B cell (primary cell): ENCODE measurements at regions not wholly inside any gene's neighbourhood (a gene's known extent, or its start where the extent isn't known, plus 50 kb on each side); places are given as distances from the start of the nearest gene placed in this dataset.

Experiments
- ATAC-seq: fragments of 200-7000 bp; cut with Tn5 transposase; one replicate; pipeline ENCODE4 v1.10.0; 2021; ENCODE audit warnings: low read depth, mild to moderate bottlenecking, moderate number of reproducible peaks, moderate library complexity
- CTCF ChIA-PET: fragments of 350-600 bp; sonication (Branson Sonifier 250); formaldehyde crosslinking; loops from one replicate; lab custom pipeline; 2021; ENCODE audit warnings: antibody characterized with exemption, inconsistent platforms; lab: Charles Lee
- POLR2A ChIA-PET: fragments of 350-600 bp; sonication (Branson Sonifier 250); formaldehyde crosslinking; loops from one replicate; lab custom pipeline; 2021; ENCODE audit warnings: antibody characterized with exemption; lab: Charles Lee
- DNase-seq: peaks from one replicate; pipeline ENCODE4 v3.0.0; 2013
- H2AFZ ChIP-seq: 2 replicates; pipeline ENCODE4 v1.6.1; 2012; ENCODE audit warnings: mild to moderate bottlenecking, low read depth, low read length; ENCODE audit not compliant: insufficient read depth, poor library complexity, severe bottlenecking
- H3K27ac ChIP-seq, 2 donors: 1 replicate in 1 of 2; 2 replicates in 1 of 2; pipeline ENCODE4 v1.5.1; 2012 to 2013; ENCODE audit warnings: low read length in 2 of 2, mild to moderate bottlenecking in 2 of 2, moderate library complexity in 1 of 2
- H3K27me3 ChIP-seq, 4 experiments: fragments of 200-600 bp in 1 of 4; sonication (generic) in 1 of 4; replicated peaks in 1 of 4; 1 replicate in 2 of 4; 2 replicates in 2 of 4; pipeline versions ENCODE4 v1.6.1 to v1.7.0; 2013 to 2016; ENCODE audit warnings: low read length in 3 of 4, mild to moderate bottlenecking in 2 of 4, mixed read lengths in 1 of 4, moderate library complexity in 1 of 4; ENCODE audit not compliant: insufficient read depth in 4 of 4, control insufficient read depth in 3 of 4; ENCODE audit errors: control extremely low read depth in 1 of 4
- H3K36me3 ChIP-seq, 2 experiments: replicated peaks in 1 of 2; 1 replicate in 1 of 2; 2 replicates in 1 of 2; pipeline versions ENCODE4 v1.6.1 to v1.7.1; 2013; ENCODE audit warnings: low read length in 1 of 2; ENCODE audit not compliant: insufficient read depth in 2 of 2, control insufficient read depth in 1 of 2; ENCODE audit errors: control extremely low read depth in 1 of 2, extremely low read depth in 1 of 2
- H3K4me1 ChIP-seq, 2 donors: fragments of 200-600 bp in 1 of 2; sonication (generic) in 1 of 2; 1 replicate in 1 of 2; 2 replicates in 1 of 2; pipeline versions ENCODE4 v1.5.1 to v1.6.1; 2013 to 2017; ENCODE audit warnings: low read length in 2 of 2; ENCODE audit not compliant: control insufficient read depth in 2 of 2, insufficient read depth in 2 of 2
- H3K4me2 ChIP-seq: replicated peaks from 2 replicates; pipeline ENCODE3; 2012; ENCODE audit warnings: mild to moderate bottlenecking, low read depth, low read length; ENCODE audit not compliant: poor library complexity, severe bottlenecking
- H3K4me3 ChIP-seq, 5 experiments: fragments of 200-600 bp in 1 of 5; sonication (generic) in 1 of 5; 1 replicate in 3 of 5; 2 replicates in 2 of 5; pipeline versions ENCODE4 v1.5.1 to v1.7.0; 2011 to 2016; ENCODE audit warnings: low read length in 4 of 5, mild to moderate bottlenecking in 4 of 5, low read depth in 2 of 5, control low read depth in 1 of 5, moderate library complexity in 1 of 5; ENCODE audit not compliant: insufficient read depth in 1 of 5; ENCODE audit errors: control extremely low read depth in 1 of 5, extremely low read depth in 1 of 5
- H3K79me2 ChIP-seq: fragments of 200-600 bp; sonication (generic); one replicate; pipeline ENCODE4 v1.6.0; 2016; ENCODE audit warnings: low read length; ENCODE audit not compliant: control insufficient read depth, insufficient read depth
- H3K9ac ChIP-seq: fragments of 200-600 bp; sonication (generic); 2 replicates; pipeline ENCODE4 v1.6.1; 2017; ENCODE audit warnings: mild to moderate bottlenecking, low read length, moderate library complexity
- H3K9me3 ChIP-seq, 3 donors: one replicate each; pipeline versions ENCODE4 v1.6.1 to v1.7.1; 2013; ENCODE audit warnings: low read length in 2 of 3; ENCODE audit not compliant: control insufficient read depth in 2 of 3, insufficient read depth in 1 of 3; ENCODE audit errors: control extremely low read depth in 1 of 3
- H4K20me1 ChIP-seq: 2 replicates; pipeline ENCODE4 v1.6.0; 2012; ENCODE audit warnings: mild to moderate bottlenecking, low read length; ENCODE audit not compliant: insufficient read depth, control insufficient read depth, poor library complexity, severe bottlenecking
- H3K27ac Mint-ChIP-seq: one replicate; pipeline ENCODE4 v1.8.0; 2021; ENCODE audit warnings: mixed read lengths
- H3K27me3 Mint-ChIP-seq: one replicate; pipeline ENCODE4 v1.8.0; 2021; ENCODE audit warnings: mixed read lengths
- H3K4me1 Mint-ChIP-seq: one replicate; pipeline ENCODE4 v1.8.0; 2021; ENCODE audit warnings: mixed read lengths
- H3K4me3 Mint-ChIP-seq: one replicate; pipeline ENCODE4 v1.8.0; 2021; ENCODE audit warnings: mixed read lengths
- H3K9me3 Mint-ChIP-seq: one replicate; pipeline ENCODE4 v1.8.0; 2022; ENCODE audit warnings: mixed read lengths; ENCODE audit not compliant: insufficient read depth
- EZH2 ChIP-seq: IDR thresholded peaks from 2 replicates; pipeline ENCODE4 v1.6.1; 2012; ENCODE audit warnings: borderline replicate concordance, low read depth, mild to moderate bottlenecking, moderate library complexity, low read length; ENCODE audit not compliant: insufficient read depth, poor library complexity, severe bottlenecking
- WGBS: methylation state at CpG from one replicate; pipeline ENCODE4 v1.1.5; 2013; ENCODE audit warnings: missing lambda C conversion rate; ENCODE audit not compliant: insufficient coverage; 5-methylcytosine and 5-hydroxymethylcytosine counted together
- intact Hi-C: fragments of 100-400 bp; cut with micrococcal nuclease; formaldehyde crosslinking; loops from one replicate; pipeline ENCODE4 v1.10.0; 2022
- TF ChIP-seq, protein P1 (sequence below): fragments of 200-600 bp; IDR thresholded peaks from one replicate; pipeline ENCODE4 v1.8.0; 2022; ENCODE audit warnings: antibody characterized with exemption, mild to moderate bottlenecking

- TF ChIP-seq, protein P1, sequence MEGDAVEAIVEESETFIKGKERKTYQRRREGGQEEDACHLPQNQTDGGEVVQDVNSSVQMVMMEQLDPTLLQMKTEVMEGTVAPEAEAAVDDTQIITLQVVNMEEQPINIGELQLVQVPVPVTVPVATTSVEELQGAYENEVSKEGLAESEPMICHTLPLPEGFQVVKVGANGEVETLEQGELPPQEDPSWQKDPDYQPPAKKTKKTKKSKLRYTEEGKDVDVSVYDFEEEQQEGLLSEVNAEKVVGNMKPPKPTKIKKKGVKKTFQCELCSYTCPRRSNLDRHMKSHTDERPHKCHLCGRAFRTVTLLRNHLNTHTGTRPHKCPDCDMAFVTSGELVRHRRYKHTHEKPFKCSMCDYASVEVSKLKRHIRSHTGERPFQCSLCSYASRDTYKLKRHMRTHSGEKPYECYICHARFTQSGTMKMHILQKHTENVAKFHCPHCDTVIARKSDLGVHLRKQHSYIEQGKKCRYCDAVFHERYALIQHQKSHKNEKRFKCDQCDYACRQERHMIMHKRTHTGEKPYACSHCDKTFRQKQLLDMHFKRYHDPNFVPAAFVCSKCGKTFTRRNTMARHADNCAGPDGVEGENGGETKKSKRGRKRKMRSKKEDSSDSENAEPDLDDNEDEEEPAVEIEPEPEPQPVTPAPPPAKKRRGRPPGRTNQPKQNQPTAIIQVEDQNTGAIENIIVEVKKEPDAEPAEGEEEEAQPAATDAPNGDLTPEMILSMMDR: no peak
- no peak for TF ChIP-seq EZH2
- Histone ChIP-seq H4K20me1 (no peaks in the 10 kb centered on the region), H3K4me2 (no peak overlapping the region), H3K4me1 (no peaks in the 10 kb centered on the region), H2AFZ (no peak overlapping the region), H3K9me3 (peaks cover 0 to 3% (median 0%) of the 10 kb centered on the region in 3 donors), H3K27me3 (peaks cover 0 to 3% (median 0%) of the 10 kb centered on the region in 4 experiments), H3K9ac (no peak overlapping the region), H3K36me3 (no peaks in the 10 kb centered on the region), H3K4me3 (no peak overlapping the region), H3K79me2 (no peaks in the 10 kb centered on the region), H3K27ac (no peak overlapping the region)
- H3K4me3 Mint-ChIP-seq: no peak overlapping the region
- intact Hi-C loops: no loop called here
- ChIA-PET POLR2A (no interaction called here), CTCF (no interaction called here)
- H3K27ac Mint-ChIP-seq: no peak overlapping the region
- WGBS: no CpG with 5 or more reads among the region's 2 CpGs
- DNase-seq: no peak
- H3K27me3 Mint-ChIP-seq: peaks cover 20% of the 10 kb centered on the region
- no peak for ATAC-seq
- H3K4me1 Mint-ChIP-seq: no peaks in the 10 kb centered on the region
- H3K9me3 Mint-ChIP-seq: no peaks in the 10 kb centered on the region
Measured at GRCh38 chr5:109945723-109946480, 256.2 kb downstream of the MAN2A1 start.

DNA sequence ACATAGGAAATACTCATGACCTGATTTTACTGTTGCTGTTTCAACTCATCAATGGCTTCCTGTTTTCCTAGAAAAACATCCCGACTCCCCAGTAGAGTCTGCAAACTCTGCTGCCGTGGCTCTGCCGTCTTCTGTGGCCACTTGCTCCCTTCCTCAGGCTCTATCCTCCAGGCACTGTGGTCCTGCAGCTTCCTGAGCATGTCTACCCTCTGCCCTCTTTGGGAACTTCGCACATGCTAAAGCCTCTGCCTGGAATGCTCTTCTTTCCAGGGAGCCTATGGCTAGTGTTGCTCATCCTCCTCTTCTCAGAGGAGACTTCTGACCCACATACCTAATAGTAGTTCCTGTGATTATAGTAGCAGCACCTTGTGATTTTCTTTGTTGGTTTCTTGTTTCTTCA, 256.9 kb downstream of the MAN2A1 start:
- WGBS: 85% methylated on average over 4 of the region's 4 CpGs
- H3K4me1 ChIP-seq: no peaks in the 10 kb centered on the region
- H2AFZ ChIP-seq: no peak overlapping the region
- H3K4me3 ChIP-seq: no peak overlapping the region
- H4K20me1 ChIP-seq: no peaks in the 10 kb centered on the region
- H3K9me3 ChIP-seq: no peaks in the 10 kb centered on the region
- ChIA-PET CTCF (no interaction called here), POLR2A (no interaction called here)
- Mint-ChIP-seq H3K4me3 (no peak overlapping the region), H3K27ac (no peak overlapping the region), H3K27me3 (peaks cover 20% of the 10 kb centered on the region), H3K4me1 (no peaks in the 10 kb centered on the region), H3K9me3 (no peaks in the 10 kb centered on the region)
- H3K27ac ChIP-seq: no peak overlapping the region
- H3K79me2 ChIP-seq: no peaks in the 10 kb centered on the region
- no peaks in the 10 kb centered on the region for H3K36me3 ChIP-seq
- intact Hi-C loops: no loop called here
- peaks cover 0 to 3% (median 0%) of the 10 kb centered on the region in 4 experiments for H3K27me3 ChIP-seq
- no peak overlapping the region for H3K9ac ChIP-seq
- TF ChIP-seq, protein P1: no peak
- TF ChIP-seq EZH2: no peak
- no peak for DNase-seq
- no peak overlapping the region for H3K4me2 ChIP-seq
- no peak for ATAC-seq
